K562 (cell line): ENCODE measurements at regions not wholly inside any gene's neighbourhood (a gene's known extent, or its start where the extent isn't known, plus 50 kb on each side); places are given as distances from the start of the nearest gene placed in this dataset.

Experiments used
- ATAC-seq: fragments of 200-7000 bp; cut with Tn5 transposase; 3 replicates; pipeline ENCODE4 v1.9.1; 2020; ENCODE audit warnings: moderate library complexity
- BruUV-seq: library from RNA; stranded (reverse); fragments of 400-500 nt; replicated peaks from 2 replicates; lab custom pipeline; 2021; lab: Mats Ljungman, UMichigan
- CTCF ChIA-PET: fragments of 300-600 bp; formaldehyde crosslinking; extraction: SDS; loops from one replicate; lab custom pipeline; 2021; ENCODE audit warnings: low intra/inter-chr PET ratio; lab: Yijun Ruan, JAX
- POLR2A ChIA-PET: fragments of 300-600, 350-650 bp; sonication (Branson Sonifier 250); formaldehyde crosslinking; extraction: SDS; loops from one replicate; lab custom pipeline; 2021; ENCODE audit warnings: antibody characterized with exemption, inconsistent platforms; lab: Yijun Ruan, JAX
- DNase-seq, 4 experiments: peaks; one replicate each; pipeline versions ENCODE4 v3.0.0 to v3.0.0-alpha.2; 2011 to 2018; ENCODE audit warnings: low spot score in 3 of 4, mixed read lengths in 3 of 4; ENCODE audit errors: extremely low read depth in 1 of 4
- FAIRE-seq: peaks from 2 replicates; lab custom pipeline; 2011; peaks lifted over from hg19 to GRCh38; lab: Jason Lieb, UNC
- H2AFZ ChIP-seq: 2 replicates; pipeline ENCODE4 v1.6.0; 2011; ENCODE audit warnings: low read depth, low read length, control low read depth, inconsistent platforms
- H3K27ac ChIP-seq: fragments of 200-600 bp; 3 replicates; pipeline ENCODE4 v1.8.0; 2011; ENCODE audit warnings: low read depth, mild to moderate bottlenecking, control low read depth, inconsistent platforms, low read length, moderate library complexity, mixed read lengths; ENCODE audit errors: extremely low read depth
- H3K27me3 ChIP-seq, 2 experiments: fragments of 300-600 bp in 1 of 2; 2 replicates in 1 of 2; 3 replicates in 1 of 2; pipeline versions ENCODE4 v1.6.0 to v1.8.0; 2011; ENCODE audit warnings: inconsistent platforms in 2 of 2, low read length in 2 of 2, mild to moderate bottlenecking in 1 of 2, mixed read lengths in 1 of 2, moderate library complexity in 1 of 2; ENCODE audit not compliant: control insufficient read depth in 2 of 2, insufficient read depth in 2 of 2
- H3K36me3 ChIP-seq: fragments of 300-600 bp; 3 replicates; pipeline ENCODE4 v1.8.0; 2011; ENCODE audit warnings: mild to moderate bottlenecking, low read length, inconsistent platforms; ENCODE audit not compliant: control insufficient read depth, insufficient read depth
- H3K4me1 ChIP-seq, 2 experiments: fragments of 200-600 bp in 1 of 2; replicated peaks in 1 of 2; 2 replicates in 1 of 2; 3 replicates in 1 of 2; pipeline versions ENCODE4 v1.5.1 to v1.8.0; 2011; ENCODE audit warnings: inconsistent platforms in 2 of 2, low read length in 2 of 2, mild to moderate bottlenecking in 1 of 2, mixed read lengths in 1 of 2, moderate library complexity in 1 of 2; ENCODE audit not compliant: control insufficient read depth in 2 of 2, insufficient read depth in 2 of 2
- H3K4me2 ChIP-seq: 2 replicates; pipeline ENCODE4 v1.6.1; 2011; ENCODE audit warnings: low read length, control low read depth, inconsistent platforms, mixed read lengths; ENCODE audit not compliant: insufficient read depth
- H3K4me3 ChIP-seq: fragments of 200-600 bp; sonication (generic), shearing (Covaris generic); 2 replicates; pipeline ENCODE4 v1.5.1; 2016; ENCODE audit warnings: control low read depth, inconsistent platforms
- H3K79me2 ChIP-seq: fragments of 200-600 bp; 3 replicates; pipeline ENCODE4 v1.8.0; 2011; ENCODE audit warnings: low read length, inconsistent platforms; ENCODE audit not compliant: control insufficient read depth, insufficient read depth
- H3K9ac ChIP-seq, 2 experiments: 2 replicates each; pipeline versions ENCODE4 v1.6.0 to v1.6.1; 2011; ENCODE audit warnings: low read depth in 2 of 2, low read length in 2 of 2, control low read depth in 1 of 2, inconsistent platforms in 1 of 2, mild to moderate bottlenecking in 1 of 2, mixed read lengths in 1 of 2; ENCODE audit not compliant: insufficient read depth in 1 of 2
- H3K9me1 ChIP-seq: one replicate; pipeline ENCODE4 v1.6.0; 2011; ENCODE audit warnings: inconsistent platforms, mild to moderate bottlenecking, low read length, moderate library complexity; ENCODE audit not compliant: control insufficient read depth, insufficient read depth
- H3K9me3 ChIP-seq: replicated peaks from 2 replicates; pipeline ENCODE4 v1.5.1; 2011; ENCODE audit warnings: low read depth, low read length, inconsistent platforms; ENCODE audit not compliant: control insufficient read depth, insufficient read depth
- H4K20me1 ChIP-seq: replicated peaks from 2 replicates; pipeline ENCODE4 v1.6.1; 2011; ENCODE audit warnings: low read length, inconsistent platforms, mixed read lengths; ENCODE audit not compliant: control insufficient read depth, insufficient read depth
- ARID4B ChIP-seq: sonication (generic); formaldehyde crosslinking; IDR thresholded peaks from 2 replicates; pipeline ENCODE4 v1.8.0; 2022; ENCODE audit warnings: mild to moderate bottlenecking, missing genetic modification reagents
- FOSL1 ChIP-seq: fragments of 200-800 bp; sonication (Bioruptor generic); conservative IDR thresholded peaks from 2 replicates; pipeline ENCODE4 v1.6.1; 2016; ENCODE audit warnings: missing genetic modification characterization, missing compliant biosample characterization
- KAT2B ChIP-seq: IDR thresholded peaks from one replicate; pipeline ENCODE4 v1.6.1; 2012; ENCODE audit warnings: low read depth, mild to moderate bottlenecking, control low read depth, inconsistent platforms, low read length, moderate library complexity
- POLR2A ChIP-seq: fragments of 450-650 bp; conservative IDR thresholded peaks from 2 replicates; pipeline ENCODE4 v1.6.1; 2016
- SREBF2 ChIP-seq: sonication (generic); formaldehyde crosslinking; IDR thresholded peaks from 2 replicates; pipeline ENCODE4 v1.4.0; 2020; ENCODE audit warnings: mild to moderate bottlenecking, missing genetic modification reagents
- TEAD4 ChIP-seq, 2 experiments: sonication (generic) in 1 of 2; formaldehyde crosslinking in 1 of 2; IDR thresholded peaks; 2 replicates each; pipeline versions ENCODE4 v1.6.1 to v1.8.0; 2012 to 2022; ENCODE audit warnings: borderline replicate concordance in 1 of 2, inconsistent platforms in 1 of 2, low read length in 1 of 2, mild to moderate bottlenecking in 1 of 2, missing genetic modification reagents in 1 of 2
- TRIM28 ChIP-seq: fragments of 450-650 bp; IDR thresholded peaks from 2 replicates; pipeline ENCODE4 v1.6.1; 2017
- U2AF1 ChIP-seq: fragments of 200-400 bp; formaldehyde crosslinking; optimal IDR thresholded peaks from 2 replicates; pipeline ENCODE3; 2017; ENCODE audit warnings: mild to moderate bottlenecking, low read depth, low read length, moderate library complexity
- ZNF347 ChIP-seq: fragments of 450-650 bp; formaldehyde crosslinking; IDR thresholded peaks from 2 replicates; pipeline ENCODE4 v1.4.0; 2020; ENCODE audit warnings: low read depth, mild to moderate bottlenecking, moderate library complexity
- WGBS: fragments of 100-300 bp; shearing (Covaris generic); methylation state at CpG from one replicate; pipeline ENCODE4 v1.1.6; 2016; ENCODE audit warnings: low coverage, mixed read lengths; ENCODE audit not compliant: insufficient coverage; ENCODE audit errors: missing lambda C conversion rate; 5-methylcytosine and 5-hydroxymethylcytosine counted together
- in situ Hi-C: fragments of 300-500 bp; cut with MboI; formaldehyde crosslinking; loops from 4 replicates; pipeline ENCODE4 v1.15.0; 2018; ENCODE audit warnings: inconsistent platforms, mixed read lengths
- intact Hi-C: fragments of 100-400 bp; cut with micrococcal nuclease; formaldehyde crosslinking; loops from 2 replicates; pipeline ENCODE4 v1.14.2; 2022
- TF ChIP-seq, protein P1 (sequence below): fragments of 450-650 bp; formaldehyde crosslinking; IDR thresholded peaks from 2 replicates; pipeline ENCODE4 v1.4.0; 2022; ENCODE audit warnings: mild to moderate bottlenecking, moderate library complexity
- TF ChIP-seq, protein P2 (sequence below): fragments of 450-650 bp; formaldehyde crosslinking; IDR thresholded peaks from 2 replicates; pipeline ENCODE4 v1.4.0; 2020; ENCODE audit warnings: mild to moderate bottlenecking, moderate library complexity
- TF ChIP-seq, protein P3 (sequence below): fragments of 250-450 bp; sonication (Bioruptor Pico); IDR thresholded peaks from 2 replicates; pipeline ENCODE4 v1.9.0; 2021; ENCODE audit warnings: mild to moderate bottlenecking, inconsistent platforms

DNA sequence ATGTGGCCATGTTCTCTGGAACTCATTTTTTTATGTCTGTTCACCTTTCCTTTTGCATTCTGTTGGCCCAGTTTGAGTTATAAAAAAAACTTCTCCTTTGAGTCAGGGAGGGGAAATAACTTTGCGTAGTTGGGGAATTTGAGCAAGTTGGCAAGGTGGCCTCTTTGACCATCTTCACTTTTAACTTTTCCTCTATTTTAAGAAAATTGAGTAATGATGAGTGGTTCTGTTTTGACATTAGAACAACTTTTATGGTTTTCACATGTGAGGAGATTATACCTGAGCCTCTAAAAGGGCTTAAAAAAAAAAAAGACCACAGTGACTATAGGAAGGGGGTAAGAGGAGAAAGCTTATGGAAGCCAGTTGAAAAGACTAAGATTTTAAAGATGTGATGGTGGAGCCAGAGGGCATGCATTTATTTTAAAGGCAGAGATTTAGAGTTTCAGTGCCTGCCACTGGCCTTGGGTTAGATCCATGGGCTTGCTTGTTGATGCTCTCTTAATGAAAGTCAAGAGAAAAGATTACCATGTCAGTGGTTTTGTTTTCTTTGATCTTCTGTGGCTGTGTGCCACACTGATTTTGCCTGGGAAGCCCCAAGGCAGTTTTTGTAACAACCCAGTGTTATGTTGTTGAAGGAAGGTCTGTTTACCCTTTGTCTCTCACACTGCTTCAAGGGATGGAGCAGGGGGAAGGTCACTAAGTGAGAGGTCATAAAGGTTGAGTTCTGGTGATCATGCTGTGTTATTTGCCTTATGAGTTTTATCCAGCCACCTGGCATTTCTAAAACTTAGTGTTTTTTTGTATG, 219.7 kb upstream of the CD180 start:
- no peaks in the 10 kb centered on the region for H3K9me3 ChIP-seq
- ChIA-PET POLR2A (no interaction called here), CTCF (no interaction called here)
- H3K9ac ChIP-seq, result no peak overlapping the region
- no peaks in the 10 kb centered on the region for H3K36me3 ChIP-seq
- no peaks in the 10 kb centered on the region for H3K79me2 ChIP-seq
- no peak overlapping the region for H3K27ac ChIP-seq
- H3K27me3 ChIP-seq, result no peaks in the 10 kb centered on the region
- in situ Hi-C loops (no loop called here), intact Hi-C loops (no loop called here)
- no TSS peak for BruUV-seq
- FAIRE-seq (no peak), ATAC-seq (no peak), DNase-seq (no peak)
- peaks cover 3% of the 10 kb centered on the region for H3K9me1 ChIP-seq
- no peak overlapping the region for H3K4me3 ChIP-seq
- H4K20me1 ChIP-seq, result no peaks in the 10 kb centered on the region
- H3K4me1 ChIP-seq, result no peaks in the 10 kb centered on the region
- WGBS, result 0% methylated on average over 1 of the region's 1 CpG
- H3K4me2 ChIP-seq, result no peak overlapping the region
- H2AFZ ChIP-seq, result no peak overlapping the region
- TF ChIP-seq ZNF347 (no peak), KAT2B (no peak), FOSL1 (tag) (no peak), TRIM28 (no peak), ARID4B (CRISPR knock-in tag) (no peak), SREBF2 (CRISPR knock-in tag) (no peak), TEAD4 (IDR thresholded peaks at IDR 0.05; ENCODE audit: low read length) (no peak), TEAD4 (CRISPR knock-in tag; IDR thresholded peaks at IDR 0.05; ENCODE audit: borderline replicate concordance) (no peak), U2AF1 (no peak), POLR2A (no peak)
- TF ChIP-seq, protein P1, sequence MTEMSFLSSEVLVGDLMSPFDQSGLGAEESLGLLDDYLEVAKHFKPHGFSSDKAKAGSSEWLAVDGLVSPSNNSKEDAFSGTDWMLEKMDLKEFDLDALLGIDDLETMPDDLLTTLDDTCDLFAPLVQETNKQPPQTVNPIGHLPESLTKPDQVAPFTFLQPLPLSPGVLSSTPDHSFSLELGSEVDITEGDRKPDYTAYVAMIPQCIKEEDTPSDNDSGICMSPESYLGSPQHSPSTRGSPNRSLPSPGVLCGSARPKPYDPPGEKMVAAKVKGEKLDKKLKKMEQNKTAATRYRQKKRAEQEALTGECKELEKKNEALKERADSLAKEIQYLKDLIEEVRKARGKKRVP, result no peak
- TF ChIP-seq, protein P2, sequence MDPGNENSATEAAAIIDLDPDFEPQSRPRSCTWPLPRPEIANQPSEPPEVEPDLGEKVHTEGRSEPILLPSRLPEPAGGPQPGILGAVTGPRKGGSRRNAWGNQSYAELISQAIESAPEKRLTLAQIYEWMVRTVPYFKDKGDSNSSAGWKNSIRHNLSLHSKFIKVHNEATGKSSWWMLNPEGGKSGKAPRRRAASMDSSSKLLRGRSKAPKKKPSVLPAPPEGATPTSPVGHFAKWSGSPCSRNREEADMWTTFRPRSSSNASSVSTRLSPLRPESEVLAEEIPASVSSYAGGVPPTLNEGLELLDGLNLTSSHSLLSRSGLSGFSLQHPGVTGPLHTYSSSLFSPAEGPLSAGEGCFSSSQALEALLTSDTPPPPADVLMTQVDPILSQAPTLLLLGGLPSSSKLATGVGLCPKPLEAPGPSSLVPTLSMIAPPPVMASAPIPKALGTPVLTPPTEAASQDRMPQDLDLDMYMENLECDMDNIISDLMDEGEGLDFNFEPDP, result no peak
- TF ChIP-seq, protein P3, sequence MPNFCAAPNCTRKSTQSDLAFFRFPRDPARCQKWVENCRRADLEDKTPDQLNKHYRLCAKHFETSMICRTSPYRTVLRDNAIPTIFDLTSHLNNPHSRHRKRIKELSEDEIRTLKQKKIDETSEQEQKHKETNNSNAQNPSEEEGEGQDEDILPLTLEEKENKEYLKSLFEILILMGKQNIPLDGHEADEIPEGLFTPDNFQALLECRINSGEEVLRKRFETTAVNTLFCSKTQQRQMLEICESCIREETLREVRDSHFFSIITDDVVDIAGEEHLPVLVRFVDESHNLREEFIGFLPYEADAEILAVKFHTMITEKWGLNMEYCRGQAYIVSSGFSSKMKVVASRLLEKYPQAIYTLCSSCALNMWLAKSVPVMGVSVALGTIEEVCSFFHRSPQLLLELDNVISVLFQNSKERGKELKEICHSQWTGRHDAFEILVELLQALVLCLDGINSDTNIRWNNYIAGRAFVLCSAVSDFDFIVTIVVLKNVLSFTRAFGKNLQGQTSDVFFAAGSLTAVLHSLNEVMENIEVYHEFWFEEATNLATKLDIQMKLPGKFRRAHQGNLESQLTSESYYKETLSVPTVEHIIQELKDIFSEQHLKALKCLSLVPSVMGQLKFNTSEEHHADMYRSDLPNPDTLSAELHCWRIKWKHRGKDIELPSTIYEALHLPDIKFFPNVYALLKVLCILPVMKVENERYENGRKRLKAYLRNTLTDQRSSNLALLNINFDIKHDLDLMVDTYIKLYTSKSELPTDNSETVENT (CRISPR knock-in tag), result no peak
